NCI-H2171 treated with DMSO at 0.1 percent for 48 hours (cell line): ENCODE measurements at regions not wholly inside any gene's neighbourhood (a gene's known extent, or its start where the extent isn't known, plus 50 kb on each side); places are given as distances from the start of the nearest gene placed in this dataset.
A peak's percentile ranks its signal among the peaks of the same experiment; 100 is the strongest.
"Not testable (repeated sequence)": the region's sequence is repeated elsewhere in the genome, so short reads cannot be mapped to it uniquely, and the experiment has no call there.

Experiments used
- DNase-seq: peaks from one replicate; lab custom pipeline; 2025; lab: John Stamatoyannopoulos, UW

DNA sequence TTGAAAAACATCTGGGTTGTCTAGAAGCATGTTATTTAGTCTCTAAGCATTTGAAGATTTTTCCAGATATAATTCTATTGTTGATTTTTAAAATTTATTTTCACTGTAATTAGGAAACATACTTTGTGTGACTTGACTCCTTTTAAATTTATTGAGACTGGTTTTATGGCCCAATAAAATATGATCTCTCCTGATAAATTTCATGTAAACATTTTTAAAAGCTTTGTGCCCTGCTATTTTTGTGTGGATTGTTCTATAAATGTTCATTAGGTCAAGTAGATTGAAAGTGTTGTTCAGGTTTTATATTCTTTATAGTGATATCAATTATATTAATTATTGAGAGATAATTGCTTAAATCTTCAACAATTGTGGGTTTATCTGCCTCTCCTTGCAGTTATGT is 105.4 kb downstream of the RFX6 start:
- DNase-seq: no peak

GRCh38 chr6:116983375-116983774 is 106.3 kb downstream of the RFX6 start:
- no peak for DNase-seq

- no peak for DNase-seq
These were observed 109.8 kb downstream of the RFX6 start for GRCh38 chr6:116986819-116987218.

GRCh38 chr6:116990679-116991078 is 113.6 kb downstream of the RFX6 start:
- no peak for DNase-seq

DNA sequence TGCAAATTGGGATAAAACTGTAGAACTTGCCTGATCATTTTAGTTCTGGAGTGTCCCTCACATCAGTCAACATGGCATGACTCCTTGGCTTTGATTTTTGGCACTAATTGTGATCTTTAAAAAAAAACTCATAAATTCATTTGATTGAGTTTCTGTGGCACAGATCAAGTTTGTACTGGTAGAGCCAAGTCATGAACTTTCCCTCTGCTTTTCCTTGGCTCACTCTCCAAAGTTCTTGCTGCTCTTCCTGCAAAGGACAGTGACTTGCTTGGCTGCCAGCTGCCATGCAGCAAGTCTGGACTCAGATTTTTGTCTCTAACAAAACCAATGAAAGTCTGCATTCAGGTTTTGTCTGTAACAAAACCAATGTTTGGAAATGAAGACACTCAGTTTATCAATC is 115.5 kb downstream of the RFX6 start:
- DNase-seq: no peak

- DNase-seq: no peak
These were observed 117.4 kb downstream of the RFX6 start for GRCh38 chr6:116994447-116994846.

DNA sequence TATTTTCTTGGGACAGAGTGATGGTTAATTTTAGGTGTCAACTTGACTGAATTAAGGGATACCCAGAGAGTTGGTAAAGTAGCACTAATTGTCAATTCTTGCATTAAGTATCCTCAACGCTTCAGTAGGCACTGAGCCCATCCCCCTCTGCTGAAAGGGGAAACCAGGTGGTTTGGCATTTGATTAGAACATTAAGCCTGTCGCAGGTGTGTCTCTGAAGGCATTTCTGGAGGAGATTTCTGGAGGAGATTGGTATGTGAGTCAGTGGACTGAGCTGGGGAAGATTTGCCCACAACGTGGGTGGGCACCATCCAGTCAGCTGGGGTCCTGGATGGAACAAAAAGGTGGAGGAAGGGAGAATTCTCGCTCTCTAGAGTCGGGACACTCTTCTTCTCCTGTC is 119.8 kb downstream of the RFX6 start:
- DNase-seq: no peak

DNA sequence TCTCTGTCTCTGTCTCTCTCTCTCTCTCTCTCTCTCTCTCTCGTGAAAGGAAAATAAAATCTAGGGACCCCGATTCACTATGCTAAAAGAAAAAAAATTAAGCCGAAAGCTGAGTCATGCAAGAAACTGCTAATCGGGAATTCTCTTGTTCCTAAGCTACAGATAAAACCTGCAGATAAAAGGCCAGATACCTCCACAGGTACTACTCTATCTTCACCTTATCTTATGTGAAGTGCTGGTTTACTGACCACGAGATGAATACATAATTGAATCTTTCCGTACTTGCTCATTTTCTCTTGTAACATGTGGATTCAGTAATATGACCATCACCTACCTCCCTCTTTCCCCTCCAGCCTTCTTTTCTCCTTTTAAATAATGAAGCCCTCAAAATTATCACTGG is 120.5 kb downstream of the RFX6 start:
- DNase-seq: no peak

- DNase-seq: no peak
These were observed 130.6 kb downstream of the RFX6 start for GRCh38 chr6:117007659-117008058.

DNA sequence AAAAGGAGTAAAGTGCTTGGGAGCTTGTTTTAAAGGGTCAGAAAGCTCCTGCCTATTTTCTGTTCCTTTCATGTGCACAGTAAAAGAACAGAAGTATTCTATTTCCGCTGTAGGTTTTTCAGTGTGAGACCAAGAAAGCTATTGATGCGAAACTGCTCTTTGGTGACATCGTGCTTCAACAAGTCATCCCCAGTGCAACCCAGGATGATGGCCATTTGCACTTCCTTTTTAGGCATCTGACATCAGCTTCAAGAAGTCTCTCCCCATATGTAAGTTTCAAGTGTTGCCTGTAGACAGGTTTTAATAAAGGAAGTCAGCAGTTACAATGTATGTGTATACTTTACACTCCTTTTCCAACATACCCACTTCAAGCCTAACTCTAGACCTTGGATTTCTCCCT is 131.6 kb downstream of the RFX6 start:
- DNase-seq: no peak

GRCh38 chr6:117014641-117015473 is 137.8 kb downstream of the RFX6 start:
- not testable (repeated sequence) for DNase-seq

DNA sequence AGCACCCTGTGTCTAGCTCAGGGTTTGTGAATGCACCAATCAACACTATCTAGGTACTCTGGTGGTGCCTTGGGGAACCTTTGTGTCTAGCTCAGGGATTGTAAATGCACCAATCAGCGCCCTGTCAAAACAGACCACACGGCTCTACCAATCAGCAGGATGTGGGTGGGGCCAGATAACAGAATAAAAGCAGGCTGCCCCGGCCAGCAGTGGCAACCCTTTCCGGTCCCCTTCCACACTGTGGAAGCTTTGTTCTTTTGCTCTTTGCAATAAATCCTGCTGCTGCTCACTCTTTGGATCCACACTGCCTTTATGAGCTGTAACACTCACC is 138.4 kb downstream of the RFX6 start:
- not testable (repeated sequence) for DNase-seq

- no peak for DNase-seq
These were observed 141.7 kb downstream of the RFX6 start for GRCh38 chr6:117018771-117019170.

- DNase-seq: no peak
These were observed 145.7 kb downstream of the RFX6 start for GRCh38 chr6:117022774-117023173.

GRCh38 chr6:117025310-117025709 is 148.3 kb downstream of the RFX6 start:
- DNase-seq: no peak

GRCh38 chr6:117028256-117028655 is 151.2 kb downstream of the RFX6 start:
- DNase-seq: no peak

DNA sequence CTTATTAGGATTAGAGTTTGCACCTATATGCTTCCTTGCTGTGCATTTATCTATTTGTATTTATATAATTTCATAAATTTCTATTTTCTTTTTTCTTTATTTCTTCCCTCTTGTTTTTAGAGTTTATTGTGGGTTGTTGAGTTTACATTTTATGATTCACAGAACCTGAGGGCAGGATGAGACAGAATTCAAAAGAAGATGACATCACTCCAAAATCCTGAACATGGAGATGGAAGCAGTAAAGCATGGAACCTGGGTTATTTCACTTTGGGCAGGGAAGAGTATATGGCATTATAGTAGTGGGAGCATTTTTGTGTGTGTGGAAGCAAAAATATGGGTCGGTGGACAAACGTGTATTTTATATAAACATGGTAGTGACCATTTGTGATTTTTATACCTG is 157.5 kb downstream of the RFX6 start:
- no peak for DNase-seq

DNA sequence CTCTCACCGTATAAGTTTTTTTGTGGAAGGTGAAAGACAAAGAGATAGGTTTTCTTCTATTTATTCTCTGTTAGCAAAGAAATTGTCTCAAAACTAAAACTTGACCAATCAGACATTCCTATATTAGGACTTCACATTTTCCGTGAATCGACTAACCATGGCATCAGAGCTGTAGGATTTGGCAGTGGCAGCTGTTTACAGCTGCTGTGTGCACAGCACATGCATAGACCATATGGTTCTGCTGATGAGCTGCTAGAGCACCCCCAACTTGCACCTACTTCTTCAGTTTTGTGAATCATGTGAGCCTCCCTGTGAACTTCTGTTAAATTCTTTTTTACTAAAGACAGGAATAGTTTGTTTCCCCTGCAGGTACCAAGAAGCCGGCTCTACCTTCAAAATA is 157.9 kb downstream of the RFX6 start:
- DNase-seq: no peak

- no peak for DNase-seq
These were observed 173.3 kb downstream of the RFX6 start for GRCh38 chr6:117050301-117050700.

DNA sequence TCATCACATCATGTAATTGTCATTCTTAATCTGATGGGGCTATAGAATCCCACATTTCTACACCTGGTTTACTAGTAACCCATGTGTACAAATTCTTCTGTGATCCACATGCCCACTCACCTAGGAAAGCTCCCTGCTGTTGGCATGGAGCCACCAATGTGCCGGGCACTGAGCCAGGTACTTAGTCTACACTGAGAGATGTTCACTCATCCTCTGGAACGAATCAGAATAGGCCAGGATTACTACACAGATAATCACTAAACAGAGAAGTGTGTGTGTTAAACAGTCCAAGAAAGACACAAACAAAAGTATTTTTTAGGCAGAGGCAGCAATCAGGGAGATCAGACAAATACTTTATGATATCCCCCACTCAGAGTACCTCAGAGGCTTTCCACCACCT is 193.2 kb upstream of the VGLL2 start:
- peak; percentile 1 for DNase-seq

DNA sequence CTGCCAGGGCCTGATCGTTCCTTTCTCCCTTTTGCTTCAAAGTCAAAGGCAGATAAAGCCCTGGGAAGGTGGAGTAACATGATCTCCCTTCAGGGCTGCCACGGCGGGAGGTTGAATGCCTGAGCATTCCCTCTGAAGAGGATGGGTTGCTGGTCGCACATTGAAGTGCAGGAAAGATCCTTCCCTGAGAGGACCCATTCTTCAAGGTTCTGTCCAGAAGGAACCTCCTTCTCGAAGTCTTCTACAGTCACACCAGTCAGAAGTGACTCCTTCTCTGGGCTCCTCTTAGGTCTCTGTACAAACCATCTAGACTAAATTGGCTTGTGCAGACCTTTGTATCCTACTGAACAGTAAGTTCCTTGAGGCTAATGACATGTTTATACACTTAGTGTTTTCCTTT is 192.6 kb upstream of the VGLL2 start:
- DNase-seq: no peak

DNA sequence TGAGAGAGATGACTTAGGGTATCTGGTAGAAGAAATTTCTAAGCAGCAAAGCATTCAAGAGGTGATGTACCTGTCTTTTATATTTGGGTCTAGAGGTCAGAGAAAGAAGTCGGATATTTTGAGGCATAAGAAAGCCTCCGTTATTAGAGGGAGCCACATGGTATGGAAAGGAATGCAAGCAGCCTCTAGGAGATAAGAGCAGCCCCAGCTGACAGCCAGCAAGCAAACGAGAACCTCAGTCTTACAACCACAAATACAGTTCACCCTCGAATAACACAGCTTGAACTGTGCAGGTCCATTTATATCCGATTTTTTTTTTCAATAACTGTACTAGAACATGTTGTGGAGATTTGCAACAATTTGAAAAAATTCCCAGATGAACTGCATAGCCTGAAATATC is 190.7 kb upstream of the VGLL2 start:
- no peak for DNase-seq

GRCh38 chr6:117075218-117075617 is 190.1 kb upstream of the VGLL2 start:
- no peak for DNase-seq

GRCh38 chr6:117076076-117076475 is 189.3 kb upstream of the VGLL2 start:
- no peak for DNase-seq
